ENCODE measurements at regions not wholly inside any gene's neighbourhood (a gene's known extent, or its start where the extent isn't known, plus 50 kb on each side); places are given as distances from the start of the nearest gene placed in this dataset.

- DNase-seq (ENCODE audit: low spot score), result no peak
- H3K9me3 Mint-ChIP-seq (ENCODE audit: low read depth), result peaks cover 12% of the 10 kb centered on the region
- no peak overlapping the region for H3K27ac Mint-ChIP-seq (ENCODE audit: unreplicated experiment)
- H3K4me1 Mint-ChIP-seq (ENCODE audit: low read depth), result no peaks in the 10 kb centered on the region
- no peak for TF ChIP-seq CTCF (IDR thresholded peaks at IDR 0.05)
- no peaks in the 10 kb centered on the region for H3K27me3 Mint-ChIP-seq (ENCODE audit: low read depth)
- H3K4me3 Mint-ChIP-seq (ENCODE audit: unreplicated experiment), result no peak overlapping the region
- H3K36me3 Mint-ChIP-seq (ENCODE audit: low read depth), result no peaks in the 10 kb centered on the region
Measured at GRCh38 chr14:66038212-66038611, 448.0 kb upstream of the CCDC196 start.

GRCh38 chr14:66038618-66039017, 447.6 kb upstream of the CCDC196 start:
- H3K4me3 Mint-ChIP-seq (ENCODE audit: unreplicated experiment), result no peak overlapping the region
- H3K27me3 Mint-ChIP-seq (ENCODE audit: low read depth), result no peaks in the 10 kb centered on the region
- no peaks in the 10 kb centered on the region for H3K36me3 Mint-ChIP-seq (ENCODE audit: low read depth)
- H3K27ac Mint-ChIP-seq (ENCODE audit: unreplicated experiment), result no peak overlapping the region
- TF ChIP-seq CTCF (IDR thresholded peaks at IDR 0.05), result no peak
- no peak for DNase-seq (ENCODE audit: low spot score)
- peaks cover 11% of the 10 kb centered on the region for H3K9me3 Mint-ChIP-seq (ENCODE audit: low read depth)
- H3K4me1 Mint-ChIP-seq (ENCODE audit: low read depth), result no peaks in the 10 kb centered on the region

GRCh38 chr14:66039495-66039894, 446.7 kb upstream of the CCDC196 start:
- Mint-ChIP-seq H3K27me3 (ENCODE audit: low read depth) (no peaks in the 10 kb centered on the region), H3K4me1 (ENCODE audit: low read depth) (no peaks in the 10 kb centered on the region), H3K9me3 (ENCODE audit: low read depth) (peaks cover 7% of the 10 kb centered on the region), H3K36me3 (ENCODE audit: low read depth) (no peaks in the 10 kb centered on the region), H3K27ac (ENCODE audit: unreplicated experiment) (no peak overlapping the region), H3K4me3 (ENCODE audit: unreplicated experiment) (no peak overlapping the region)
- no peak for TF ChIP-seq CTCF (IDR thresholded peaks at IDR 0.05)
- DNase-seq (ENCODE audit: low spot score), result no peak

- H3K4me1 Mint-ChIP-seq (ENCODE audit: low read depth), result no peaks in the 10 kb centered on the region
- no peak for TF ChIP-seq CTCF (IDR thresholded peaks at IDR 0.05)
- no peak overlapping the region for H3K27ac Mint-ChIP-seq (ENCODE audit: unreplicated experiment)
- no peaks in the 10 kb centered on the region for H3K9me3 Mint-ChIP-seq (ENCODE audit: low read depth)
- no peak for DNase-seq (ENCODE audit: low spot score)
- H3K36me3 Mint-ChIP-seq (ENCODE audit: low read depth), result no peaks in the 10 kb centered on the region
- no peak overlapping the region for H3K4me3 Mint-ChIP-seq (ENCODE audit: unreplicated experiment)
- H3K27me3 Mint-ChIP-seq (ENCODE audit: low read depth), result no peaks in the 10 kb centered on the region
Measured at GRCh38 chr14:66041582-66041981, 444.6 kb upstream of the CCDC196 start.

- no peak for TF ChIP-seq CTCF (IDR thresholded peaks at IDR 0.05)
- Mint-ChIP-seq H3K4me1 (ENCODE audit: low read depth) (no peaks in the 10 kb centered on the region), H3K4me3 (ENCODE audit: unreplicated experiment) (no peak overlapping the region), H3K27ac (ENCODE audit: unreplicated experiment) (no peak overlapping the region), H3K36me3 (ENCODE audit: low read depth) (no peaks in the 10 kb centered on the region), H3K9me3 (ENCODE audit: low read depth) (no peaks in the 10 kb centered on the region), H3K27me3 (ENCODE audit: low read depth) (no peaks in the 10 kb centered on the region)
- no peak for DNase-seq (ENCODE audit: low spot score)
Measured at GRCh38 chr14:66043921-66044320, 442.2 kb upstream of the CCDC196 start.

Measured in chondrocyte (in vitro differentiated cells).